ENCODE measurements at regions not wholly inside any gene's neighbourhood (a gene's known extent, or its start where the extent isn't known, plus 50 kb on each side); places are given as distances from the start of the nearest gene placed in this dataset.
A peak's percentile ranks its signal among the peaks of the same experiment; 100 is the strongest.

- no peak for DNase-seq (ENCODE audit: low spot score)
These were observed 288.3 kb upstream of the ZC3H12C start for GRCh38 chr11:109804911-109805310.

DNA sequence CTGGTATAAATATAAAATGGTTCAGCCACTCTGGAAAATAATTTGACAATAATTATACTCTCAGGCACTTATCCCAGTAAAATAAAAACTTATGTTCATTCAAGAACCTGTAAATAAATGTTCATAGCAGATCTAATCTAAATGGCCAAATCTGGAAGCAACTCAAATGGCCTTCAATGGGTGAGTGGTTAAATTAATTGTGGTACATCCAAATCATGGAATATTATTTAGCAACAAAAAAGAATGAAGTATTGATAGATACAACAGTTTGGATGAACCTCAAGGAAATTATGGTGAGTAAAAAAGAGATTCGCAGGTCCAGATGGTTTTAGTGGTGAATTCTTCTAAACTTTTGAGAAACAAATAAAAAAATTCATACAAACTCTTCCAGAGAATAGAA, 287.0 kb upstream of the ZC3H12C start:
- DNase-seq (ENCODE audit: low spot score) = no peak

DNA sequence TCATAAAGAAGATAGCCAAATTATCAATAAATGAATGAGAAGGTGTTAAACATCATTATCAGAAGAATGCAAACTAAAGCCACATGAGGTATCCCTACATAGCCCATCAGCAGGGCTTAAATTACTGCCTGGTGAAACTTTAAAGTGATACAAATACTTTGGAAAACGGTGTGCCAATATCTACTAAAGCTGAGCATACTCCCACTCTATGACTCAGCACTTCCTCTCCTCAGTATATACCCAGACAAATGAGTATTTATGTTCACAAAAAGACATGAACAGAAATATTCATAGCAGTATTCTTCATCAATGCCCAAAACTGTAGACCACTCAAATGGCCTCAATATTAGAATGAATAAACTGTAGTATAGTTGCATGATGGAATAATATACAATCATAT, 284.6 kb upstream of the ZC3H12C start:
- DNase-seq (ENCODE audit: low spot score) = no peak

- DNase-seq (ENCODE audit: low spot score) = no peak
These were observed 278.4 kb upstream of the ZC3H12C start for GRCh38 chr11:109814824-109815223.

GRCh38 chr11:109815500-109816150, 277.6 kb upstream of the ZC3H12C start:
- no peak for DNase-seq (ENCODE audit: low spot score)

- no peak for DNase-seq (ENCODE audit: low spot score)
These were observed 274.9 kb upstream of the ZC3H12C start for GRCh38 chr11:109818290-109818689.

DNA sequence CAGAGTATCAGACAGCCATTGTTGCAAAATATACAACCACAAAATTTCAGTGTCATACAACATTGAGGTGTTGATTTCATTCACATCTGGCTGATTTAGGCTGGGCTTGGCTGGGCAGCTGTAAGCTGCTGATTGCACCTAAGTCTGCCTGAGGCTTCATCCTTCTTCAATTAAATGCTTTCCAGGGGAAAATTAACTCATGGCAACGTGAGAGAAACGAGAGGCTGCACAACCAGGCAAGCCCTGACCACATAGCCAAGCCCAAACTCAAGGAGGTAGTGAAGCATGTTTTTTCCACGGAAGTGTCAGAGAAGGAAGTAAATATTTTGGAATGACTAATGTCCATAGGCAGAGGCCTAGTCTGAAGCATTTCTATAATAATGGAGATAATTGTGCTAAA, 273.8 kb upstream of the ZC3H12C start:
- DNase-seq (ENCODE audit: low spot score) = no peak

- DNase-seq (ENCODE audit: low spot score) = no peak
These were observed 271.7 kb upstream of the ZC3H12C start for GRCh38 chr11:109821511-109821910.

- no peak for DNase-seq (ENCODE audit: low spot score)
These were observed 270.6 kb upstream of the ZC3H12C start for GRCh38 chr11:109822436-109823102.

- no peak for DNase-seq (ENCODE audit: low spot score)
These were observed 264.8 kb upstream of the ZC3H12C start for GRCh38 chr11:109828387-109828786.

GRCh38 chr11:109838026-109838425, 255.2 kb upstream of the ZC3H12C start:
- no peak for DNase-seq (ENCODE audit: low spot score)

DNA sequence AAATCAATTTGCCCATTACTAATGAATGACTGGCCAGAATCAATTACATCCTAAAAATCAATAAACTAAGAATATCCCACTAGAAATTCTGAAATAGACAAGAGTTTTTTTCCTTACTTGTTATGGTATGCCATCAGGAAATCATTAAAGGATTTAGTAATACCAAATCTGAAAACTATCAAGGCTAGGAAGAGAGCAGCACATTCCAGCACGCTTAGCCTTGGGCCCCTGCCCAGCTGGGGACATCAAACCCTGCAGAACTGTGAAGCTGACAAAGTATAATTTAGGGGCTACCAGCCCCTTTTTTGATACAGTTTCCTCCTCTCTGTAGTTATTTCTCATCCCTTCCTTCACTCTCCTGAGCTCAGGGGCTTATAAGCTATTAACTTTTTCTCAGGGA, 247.8 kb upstream of the ZC3H12C start:
- no peak for DNase-seq (ENCODE audit: low spot score)

DNA sequence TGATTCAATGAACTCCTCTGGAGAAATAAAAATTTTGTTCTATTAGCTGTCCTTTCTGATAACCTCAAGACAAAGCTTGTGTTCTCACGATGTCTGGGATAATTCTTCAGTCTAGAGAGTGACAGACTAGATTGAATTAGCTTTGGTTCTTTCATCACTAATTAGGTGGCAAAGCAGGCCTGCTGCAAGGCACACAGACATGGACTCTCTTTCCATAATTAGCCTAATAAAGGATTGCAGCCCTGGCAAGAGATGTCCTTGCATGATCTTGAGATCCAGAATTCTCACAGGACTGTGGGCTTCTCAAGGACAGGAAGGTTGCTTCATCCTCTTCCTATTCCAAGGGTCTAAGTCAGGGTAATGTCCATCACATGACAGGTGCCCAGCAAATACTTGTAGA, 245.6 kb upstream of the ZC3H12C start:
- no peak for DNase-seq (ENCODE audit: low spot score)

DNA sequence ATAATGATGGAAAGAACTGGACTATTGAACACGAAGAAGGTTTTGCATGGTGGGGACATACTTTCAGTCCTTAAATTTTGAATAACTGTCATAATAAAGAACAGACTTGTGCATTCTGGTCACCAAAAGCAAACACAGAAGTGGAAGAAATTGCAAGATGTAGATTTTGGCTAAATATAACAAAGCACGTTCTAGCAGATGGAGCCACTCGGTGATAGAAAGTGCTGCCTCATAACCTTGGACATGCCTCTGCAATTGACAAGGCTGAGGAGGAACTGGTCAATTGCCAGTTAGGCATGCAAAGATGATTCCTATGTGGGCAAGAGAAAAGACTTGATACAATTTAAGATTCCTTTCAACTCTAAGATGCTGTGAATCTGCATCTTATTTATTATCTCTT, 244.1 kb upstream of the ZC3H12C start:
- no peak for DNase-seq (ENCODE audit: low spot score)

GRCh38 chr11:109849946-109850345, 243.2 kb upstream of the ZC3H12C start:
- DNase-seq (ENCODE audit: low spot score) = no peak

- DNase-seq (ENCODE audit: low spot score) = no peak
These were observed 241.3 kb upstream of the ZC3H12C start for GRCh38 chr11:109851780-109852390.

DNA sequence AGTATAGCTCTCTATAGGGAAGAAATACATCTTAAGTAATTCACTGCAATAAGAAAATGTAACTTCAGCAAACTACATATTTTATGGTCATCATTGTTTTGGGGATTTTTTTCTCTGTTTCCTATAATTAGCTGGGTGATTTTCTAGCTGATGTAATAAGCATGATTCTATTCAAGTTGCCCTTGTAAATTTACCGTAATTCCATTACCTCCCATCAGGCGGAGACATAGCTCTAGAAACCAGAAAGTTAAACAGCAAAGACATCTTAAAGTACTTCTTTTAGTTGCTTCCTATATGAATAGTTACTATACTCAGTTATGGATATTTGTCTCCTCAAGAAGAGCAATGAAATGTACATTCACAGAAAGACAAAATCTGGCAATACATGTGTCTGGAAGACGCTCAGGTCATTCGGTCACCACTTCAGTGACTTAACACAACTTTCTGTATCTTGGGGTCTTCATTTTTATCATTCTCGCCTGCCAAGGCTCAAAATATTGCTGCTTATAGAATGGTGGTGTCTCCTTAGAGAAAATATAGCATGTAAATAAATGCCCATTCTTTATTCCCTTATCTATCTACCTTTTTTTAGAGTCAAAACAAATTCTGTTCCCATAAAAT, 239.9 kb upstream of the ZC3H12C start:
- peak; percentile 41 for DNase-seq (ENCODE audit: low spot score)

DNA sequence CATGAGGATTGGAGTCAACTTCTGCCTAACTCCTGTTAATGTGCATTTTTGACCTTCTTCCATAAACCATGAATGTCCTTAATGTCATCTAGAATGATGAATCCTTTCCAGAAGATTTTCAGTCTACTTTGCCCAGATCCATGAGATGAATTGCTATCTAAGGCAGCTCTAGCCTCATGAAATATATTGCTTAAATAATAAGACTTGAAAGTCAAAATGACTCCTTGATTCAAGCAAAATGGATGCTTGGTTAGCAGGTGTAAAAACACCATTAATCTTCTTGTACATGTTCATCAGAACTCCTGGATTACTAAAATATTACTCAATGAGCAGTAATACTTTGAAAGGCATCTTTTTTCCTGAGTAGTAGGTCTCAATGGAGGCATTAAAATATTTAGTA, 238.5 kb upstream of the ZC3H12C start:
- DNase-seq (ENCODE audit: low spot score) = no peak

DNA sequence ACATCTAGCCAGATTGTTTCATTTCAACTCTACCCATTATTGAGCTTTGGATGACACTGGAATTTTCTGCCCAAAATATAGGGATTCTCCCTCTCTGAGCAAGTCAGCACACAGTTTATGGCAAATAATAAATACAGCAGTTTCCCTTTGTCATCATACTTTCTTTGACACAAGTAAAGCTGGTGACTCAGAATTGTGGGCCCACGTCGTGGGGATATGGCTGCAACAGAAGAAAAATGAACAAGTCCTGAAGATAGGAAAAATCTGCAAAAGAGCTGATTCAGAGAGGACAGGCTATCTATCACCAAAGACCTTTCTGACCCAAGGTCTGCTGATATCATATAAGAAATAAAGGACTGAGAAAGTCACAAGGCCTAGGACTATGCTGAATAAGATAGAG, 236.3 kb upstream of the ZC3H12C start:
- no peak for DNase-seq (ENCODE audit: low spot score)

DNA sequence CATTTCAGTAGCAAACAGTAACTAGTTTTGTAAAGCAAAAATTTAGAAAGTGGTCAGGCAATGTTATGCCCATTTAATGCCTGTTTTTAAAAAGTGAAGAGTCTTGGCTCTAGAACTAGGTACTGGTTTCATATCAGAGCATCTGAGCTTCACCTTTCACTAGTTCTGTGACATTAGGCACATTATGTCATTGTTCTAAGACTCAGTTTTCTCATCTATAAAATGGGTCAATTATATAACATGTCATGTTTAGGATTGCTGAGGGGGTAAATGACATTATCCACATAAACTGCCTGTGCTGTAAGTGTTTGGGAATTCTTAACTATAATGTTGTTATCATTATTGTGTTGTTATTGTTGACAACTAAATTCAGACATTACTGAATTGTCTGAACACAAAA, 235.6 kb upstream of the ZC3H12C start:
- DNase-seq (ENCODE audit: low spot score) = no peak

DNA sequence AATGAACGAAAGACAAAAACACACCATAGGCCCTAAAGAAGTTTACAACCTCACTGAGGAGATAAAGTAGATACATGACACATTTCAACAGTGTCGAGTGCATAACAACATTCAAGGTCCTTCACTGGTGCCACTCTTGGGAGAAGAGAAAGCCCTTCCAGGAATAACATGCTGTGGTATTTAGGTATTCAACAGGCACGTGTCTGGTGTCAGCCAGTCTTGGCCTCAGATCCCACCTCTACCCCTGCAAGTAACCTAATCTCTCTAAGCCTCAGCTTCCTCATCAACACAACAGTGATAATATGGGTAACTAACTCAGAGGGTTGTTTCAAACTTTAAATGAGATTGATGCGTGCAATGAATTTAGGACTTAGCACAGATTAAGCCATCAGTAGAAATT, 235.0 kb upstream of the ZC3H12C start:
- no peak for DNase-seq (ENCODE audit: low spot score)

DNA sequence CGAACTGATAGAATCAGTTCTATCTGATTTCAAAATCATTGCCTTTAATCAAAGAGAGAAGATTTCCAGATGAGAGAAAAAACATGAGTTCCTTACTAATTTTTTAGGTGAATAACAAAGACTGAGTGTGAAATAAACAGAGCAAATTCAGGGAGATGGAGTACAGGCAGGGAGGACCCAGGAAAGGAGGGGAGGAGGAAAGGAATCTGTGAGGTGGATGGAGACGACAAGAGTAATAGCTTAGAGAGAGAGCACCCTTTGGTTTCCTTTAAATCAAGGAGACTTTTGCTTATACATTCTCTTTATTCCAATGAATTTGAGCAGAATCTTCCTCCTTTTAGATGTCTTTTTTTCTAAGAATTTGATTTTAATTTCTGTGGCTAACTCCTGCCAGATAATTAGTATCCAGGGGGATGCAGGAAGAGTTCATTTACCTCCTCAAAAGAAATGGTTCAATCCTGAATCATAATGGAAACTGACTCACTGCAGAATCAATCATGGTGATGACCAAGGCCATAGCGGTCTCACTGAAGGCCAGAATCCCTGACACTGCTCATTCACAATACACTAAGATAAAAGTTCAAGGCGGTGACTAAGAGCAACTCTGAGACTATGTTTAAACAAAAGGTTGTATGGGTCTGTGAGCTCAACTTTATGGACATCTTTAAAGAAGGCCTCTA, 234.0 kb upstream of the ZC3H12C start:
- no peak for DNase-seq (ENCODE audit: low spot score)

- no peak for DNase-seq (ENCODE audit: low spot score)
These were observed 230.4 kb upstream of the ZC3H12C start for GRCh38 chr11:109862835-109863234.
